DND-41 (cell line): ENCODE measurements at regions not wholly inside any gene's neighbourhood (a gene's known extent, or its start where the extent isn't known, plus 50 kb on each side); places are given as distances from the start of the nearest gene placed in this dataset.
"Not testable (repeated sequence)": the region's sequence is repeated elsewhere in the genome, so short reads cannot be mapped to it uniquely, and the experiment has no call there.

Source experiments
- ATAC-seq: fragments of 200-7000 bp; cut with Tn5 transposase; 3 replicates; pipeline ENCODE4 v1.9.1; 2021; ENCODE audit warnings: low read depth; ENCODE audit not compliant: insufficient read depth
- DNase-seq: peaks from one replicate; pipeline ENCODE4 v3.0.0-alpha.2; 2020
- H2AFZ ChIP-seq: 2 replicates; pipeline ENCODE4 v1.6.0; 2012; ENCODE audit warnings: low read depth, low read length
- H3K27ac ChIP-seq: 2 replicates; pipeline ENCODE4 v1.5.1; 2012; ENCODE audit warnings: low read length, inconsistent platforms
- H3K27me3 ChIP-seq: fragments of 200-600 bp; sonication (generic); 2 replicates; pipeline ENCODE4 v1.6.0; 2012; ENCODE audit warnings: low read length, mild to moderate bottlenecking, inconsistent platforms; ENCODE audit not compliant: insufficient read depth, poor library complexity
- H3K36me3 ChIP-seq: 2 replicates; pipeline ENCODE4 v1.5.1; 2012; ENCODE audit warnings: low read length, inconsistent platforms; ENCODE audit not compliant: insufficient read depth
- H3K4me1 ChIP-seq: 2 replicates; pipeline ENCODE4 v1.5.1; 2012; ENCODE audit warnings: mild to moderate bottlenecking, low read length; ENCODE audit not compliant: insufficient read depth
- H3K4me2 ChIP-seq: 2 replicates; pipeline ENCODE4 v1.6.0; 2012; ENCODE audit warnings: mild to moderate bottlenecking, moderate library complexity, low read length, inconsistent platforms; ENCODE audit not compliant: insufficient read depth
- H3K4me3 ChIP-seq, 2 experiments: fragments of 200-600 bp in 1 of 2; shearing (Covaris generic) in 1 of 2; 2 replicates each; pipeline ENCODE4 v1.5.1; 2012 to 2016; ENCODE audit warnings: inconsistent platforms in 2 of 2, low read length in 2 of 2, mild to moderate bottlenecking in 2 of 2, low read depth in 1 of 2, moderate library complexity in 1 of 2
- H3K79me2 ChIP-seq: 2 replicates; pipeline ENCODE4 v1.6.0; 2012; ENCODE audit warnings: low read length, inconsistent platforms; ENCODE audit not compliant: insufficient read depth
- H3K9ac ChIP-seq: 2 replicates; pipeline ENCODE4 v1.6.0; 2012; ENCODE audit warnings: low read depth, mild to moderate bottlenecking, inconsistent platforms, low read length, moderate library complexity
- H3K9me3 ChIP-seq: 2 replicates; pipeline ENCODE4 v1.5.1; 2012; ENCODE audit warnings: low read length, moderate library complexity, mild to moderate bottlenecking, inconsistent platforms; ENCODE audit not compliant: insufficient read depth, severe bottlenecking
- H4K20me1 ChIP-seq: 2 replicates; pipeline ENCODE4 v1.6.0; 2012; ENCODE audit warnings: low read length; ENCODE audit not compliant: insufficient read depth
- CTCF ChIP-seq: IDR thresholded peaks from 2 replicates; pipeline ENCODE4 v1.5.1; 2012; ENCODE audit warnings: borderline replicate concordance, low read length, moderate library complexity, mild to moderate bottlenecking; ENCODE audit not compliant: poor library complexity, severe bottlenecking; ENCODE audit errors: extremely low read depth
- EZH2 ChIP-seq: IDR thresholded peaks from 3 replicates; pipeline ENCODE4 v1.6.1; 2012; ENCODE audit warnings: borderline replicate concordance, low read depth, mild to moderate bottlenecking, moderate library complexity, low read length, inconsistent platforms; ENCODE audit not compliant: severe bottlenecking

GRCh38 chr6:37083243-37084138 is 78.0 kb downstream of the FGD2 start:
- H3K4me2 ChIP-seq = no peak overlapping the region

GRCh38 chr6:37084665-37085064 is 79.2 kb downstream of the FGD2 start:
- not testable (repeated sequence) for H3K4me1 ChIP-seq, H3K9ac ChIP-seq, H3K79me2 ChIP-seq, H3K36me3 ChIP-seq, H4K20me1 ChIP-seq, H3K4me3 ChIP-seq, ATAC-seq, DNase-seq, H2AFZ ChIP-seq, H3K27ac ChIP-seq, H3K9me3 ChIP-seq, H3K27me3 ChIP-seq, H3K4me2 ChIP-seq

More at GRCh38 chr6:37083243-37084138, 78.0 kb downstream of the FGD2 start:
- Histone ChIP-seq H3K4me1 (peaks cover 6% of the 10 kb centered on the region; the same call in 1 of the 2 replicates), H3K27me3 (no peaks in the 10 kb centered on the region), H3K79me2 (no peaks in the 10 kb centered on the region), H2AFZ (no peak overlapping the region), H4K20me1 (no peaks in the 10 kb centered on the region), H3K27ac (no peak overlapping the region), H3K9ac (no peak overlapping the region), H3K4me3 (no peak overlapping the region), H3K36me3 (no peaks in the 10 kb centered on the region), H3K9me3 (no peaks in the 10 kb centered on the region)
- DNase-seq = no peak
- 0 out of 3 replicates have a peak, but pooled peaks have one; percentile 22 for ATAC-seq
- TF ChIP-seq CTCF (no peak), EZH2 (no peak)

- H3K27ac ChIP-seq = no peak overlapping the region
- TF ChIP-seq CTCF (no peak), EZH2 (no peak)
- H3K79me2 ChIP-seq = no peaks in the 10 kb centered on the region
- H3K9me3 ChIP-seq = no peaks in the 10 kb centered on the region
- no peak overlapping the region for H3K9ac ChIP-seq
- DNase-seq (no peak), ATAC-seq (no peak)
- H3K4me3 ChIP-seq = no peak overlapping the region
- H3K27me3 ChIP-seq = no peaks in the 10 kb centered on the region
- H3K4me2 ChIP-seq = no peak overlapping the region
- H4K20me1 ChIP-seq = no peaks in the 10 kb centered on the region
- no peak overlapping the region for H2AFZ ChIP-seq
- H3K36me3 ChIP-seq = no peaks in the 10 kb centered on the region
- peaks cover 6% of the 10 kb centered on the region; the same call in 1 of the 2 replicates for H3K4me1 ChIP-seq
These were observed 79.7 kb downstream of the FGD2 start for GRCh38 chr6:37085198-37085597.

- DNase-seq (no peak), ATAC-seq (no peak)
- H3K9me3 ChIP-seq = no peaks in the 10 kb centered on the region
- no peaks in the 10 kb centered on the region for H3K27me3 ChIP-seq
- no peaks in the 10 kb centered on the region for H3K79me2 ChIP-seq
- TF ChIP-seq EZH2 (no peak), CTCF (no peak)
- no peaks in the 10 kb centered on the region for H4K20me1 ChIP-seq
- no peak overlapping the region for H3K4me3 ChIP-seq
- no peaks in the 10 kb centered on the region for H3K36me3 ChIP-seq
- H3K4me1 ChIP-seq = peaks cover 5% of the 10 kb centered on the region; the same call in 1 of the 2 replicates
- H3K9ac ChIP-seq = no peak overlapping the region
- H3K27ac ChIP-seq = no peak overlapping the region
- no peak overlapping the region for H2AFZ ChIP-seq
- H3K4me2 ChIP-seq = no peak overlapping the region
These were observed 81.1 kb upstream of the PIM1 start for GRCh38 chr6:37088897-37089296.
